ENCODE measurements at regions not wholly inside any gene's neighbourhood (a gene's known extent, or its start where the extent isn't known, plus 50 kb on each side); places are given as distances from the start of the nearest gene placed in this dataset.

DNA sequence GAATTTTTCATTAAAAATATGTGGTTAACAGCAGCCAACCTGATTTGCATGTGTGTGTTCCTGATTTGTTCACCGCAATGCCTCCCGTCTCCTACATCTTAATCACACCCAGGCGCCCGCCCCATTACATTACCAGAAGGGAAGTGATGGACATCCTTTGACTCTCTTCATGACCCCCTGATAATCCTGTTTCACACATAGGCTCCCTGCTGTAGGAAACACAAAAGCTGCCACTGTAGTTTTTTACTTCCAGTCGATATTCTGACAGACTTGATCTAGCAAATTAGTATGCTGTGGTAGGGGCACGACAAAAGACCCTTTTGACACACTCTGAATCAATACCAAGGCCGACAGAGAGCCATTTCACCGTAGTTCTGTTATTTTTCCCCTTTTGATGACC, 287.8 kb upstream of the ISL1 start (continued):
- TF ChIP-seq, protein P1, sequence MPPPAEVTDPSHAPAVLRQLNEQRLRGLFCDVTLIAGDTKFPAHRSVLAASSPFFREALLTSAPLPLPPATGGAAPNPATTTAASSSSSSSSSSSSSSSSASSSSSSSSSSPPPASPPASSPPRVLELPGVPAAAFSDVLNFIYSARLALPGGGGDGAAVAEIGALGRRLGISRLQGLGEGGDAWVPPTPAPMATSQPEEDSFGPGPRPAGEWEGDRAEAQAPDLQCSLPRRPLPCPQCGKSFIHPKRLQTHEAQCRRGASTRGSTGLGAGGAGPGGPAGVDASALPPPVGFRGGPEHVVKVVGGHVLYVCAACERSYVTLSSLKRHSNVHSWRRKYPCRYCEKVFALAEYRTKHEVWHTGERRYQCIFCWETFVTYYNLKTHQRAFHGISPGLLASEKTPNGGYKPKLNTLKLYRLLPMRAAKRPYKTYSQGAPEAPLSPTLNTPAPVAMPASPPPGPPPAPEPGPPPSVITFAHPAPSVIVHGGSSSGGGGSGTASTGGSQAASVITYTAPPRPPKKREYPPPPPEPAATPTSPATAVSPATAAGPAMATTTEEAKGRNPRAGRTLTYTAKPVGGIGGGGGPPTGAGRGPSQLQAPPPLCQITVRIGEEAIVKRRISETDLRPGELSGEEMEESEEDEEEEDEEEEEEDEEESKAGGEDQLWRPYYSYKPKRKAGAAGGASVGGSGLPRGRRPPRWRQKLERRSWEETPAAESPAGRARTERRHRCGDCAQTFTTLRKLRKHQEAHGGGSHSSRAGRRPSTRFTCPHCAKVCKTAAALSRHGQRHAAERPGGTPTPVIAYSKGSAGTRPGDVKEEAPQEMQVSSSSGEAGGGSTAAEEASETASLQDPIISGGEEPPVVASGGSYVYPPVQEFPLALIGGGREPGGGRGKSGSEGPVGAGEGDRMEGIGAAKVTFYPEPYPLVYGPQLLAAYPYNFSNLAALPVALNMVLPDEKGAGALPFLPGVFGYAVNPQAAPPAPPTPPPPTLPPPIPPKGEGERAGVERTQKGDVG (CRISPR knock-in tag; IDR thresholded peaks at IDR 0.05): no peak
- TF ChIP-seq, protein P2, sequence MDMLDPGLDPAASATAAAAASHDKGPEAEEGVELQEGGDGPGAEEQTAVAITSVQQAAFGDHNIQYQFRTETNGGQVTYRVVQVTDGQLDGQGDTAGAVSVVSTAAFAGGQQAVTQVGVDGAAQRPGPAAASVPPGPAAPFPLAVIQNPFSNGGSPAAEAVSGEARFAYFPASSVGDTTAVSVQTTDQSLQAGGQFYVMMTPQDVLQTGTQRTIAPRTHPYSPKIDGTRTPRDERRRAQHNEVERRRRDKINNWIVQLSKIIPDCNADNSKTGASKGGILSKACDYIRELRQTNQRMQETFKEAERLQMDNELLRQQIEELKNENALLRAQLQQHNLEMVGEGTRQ (IDR thresholded peaks at IDR 0.05; ENCODE audit: borderline replicate concordance, low read depth, low read length): no peak
- TF ChIP-seq, protein P3, sequence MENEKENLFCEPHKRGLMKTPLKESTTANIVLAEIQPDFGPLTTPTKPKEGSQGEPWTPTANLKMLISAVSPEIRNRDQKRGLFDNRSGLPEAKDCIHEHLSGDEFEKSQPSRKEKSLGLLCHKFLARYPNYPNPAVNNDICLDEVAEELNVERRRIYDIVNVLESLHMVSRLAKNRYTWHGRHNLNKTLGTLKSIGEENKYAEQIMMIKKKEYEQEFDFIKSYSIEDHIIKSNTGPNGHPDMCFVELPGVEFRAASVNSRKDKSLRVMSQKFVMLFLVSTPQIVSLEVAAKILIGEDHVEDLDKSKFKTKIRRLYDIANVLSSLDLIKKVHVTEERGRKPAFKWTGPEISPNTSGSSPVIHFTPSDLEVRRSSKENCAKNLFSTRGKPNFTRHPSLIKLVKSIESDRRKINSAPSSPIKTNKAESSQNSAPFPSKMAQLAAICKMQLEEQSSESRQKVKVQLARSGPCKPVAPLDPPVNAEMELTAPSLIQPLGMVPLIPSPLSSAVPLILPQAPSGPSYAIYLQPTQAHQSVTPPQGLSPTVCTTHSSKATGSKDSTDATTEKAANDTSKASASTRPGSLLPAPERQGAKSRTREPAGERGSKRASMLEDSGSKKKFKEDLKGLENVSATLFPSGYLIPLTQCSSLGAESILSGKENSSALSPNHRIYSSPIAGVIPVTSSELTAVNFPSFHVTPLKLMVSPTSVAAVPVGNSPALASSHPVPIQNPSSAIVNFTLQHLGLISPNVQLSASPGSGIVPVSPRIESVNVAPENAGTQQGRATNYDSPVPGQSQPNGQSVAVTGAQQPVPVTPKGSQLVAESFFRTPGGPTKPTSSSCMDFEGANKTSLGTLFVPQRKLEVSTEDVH (IDR thresholded peaks at IDR 0.05; ENCODE audit: low read depth, partially characterized antibody): no peak
- TF ChIP-seq NFYB (IDR thresholded peaks at IDR 0.05; ENCODE audit: insufficient read depth, low read depth, low read length): no peak

DNA sequence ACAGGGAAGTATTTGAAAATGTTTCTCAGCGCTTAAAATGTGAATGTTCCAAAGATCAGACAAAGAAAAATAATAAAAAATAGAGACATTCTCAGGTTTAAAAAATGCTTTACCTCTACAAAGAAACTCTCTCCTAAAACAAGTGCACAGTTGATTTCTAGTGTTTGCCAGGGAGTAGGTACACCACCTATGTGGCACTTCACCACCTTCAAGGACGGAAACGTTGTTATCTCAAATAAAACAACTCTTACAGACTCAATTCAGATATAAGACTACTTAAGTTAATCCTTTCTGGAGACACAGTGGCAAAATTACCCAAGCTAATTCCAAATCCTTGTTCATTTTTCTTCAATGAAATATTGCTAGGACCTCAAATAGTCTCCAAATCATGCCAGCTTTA, 286.4 kb upstream of the ISL1 start:
- intact Hi-C loops (cut with micrococcal nuclease; ENCODE audit: unreplicated experiment) (no loop called here), in situ Hi-C loops (cut with MboI) (no loop called here)
- Histone ChIP-seq H3K9ac (ENCODE audit: control insufficient read depth, insufficient read depth, low read length) (no peak overlapping the region), H3K27me3 (replicated peaks in 1 of 2; ENCODE audit: control insufficient read depth in 2 of 2, insufficient read depth in 2 of 2, low read length in 1 of 2) (no peaks in the 10 kb centered on the region), H3K36me3 (ENCODE audit: control insufficient read depth in 2 of 2, insufficient read depth in 2 of 2, low read length in 1 of 2) (no peaks in the 10 kb centered on the region), H3K4me2 (ENCODE audit: control insufficient read depth, insufficient read depth) (no peak overlapping the region), H2AFZ (ENCODE audit: control insufficient read depth, low read depth, low read length) (no peak overlapping the region), H3K9me3 (replicated peaks; ENCODE audit: control insufficient read depth, insufficient read depth, low read length) (no peaks in the 10 kb centered on the region), H3K27ac (ENCODE audit: control insufficient read depth, insufficient read depth) (no peak overlapping the region), H3K79me2 (ENCODE audit: control insufficient read depth, insufficient read depth, low read length) (no peaks in the 10 kb centered on the region), H3K4me3 (no peak overlapping the region), H3K4me1 (ENCODE audit: control insufficient read depth, insufficient read depth, low read length) (no peaks in the 10 kb centered on the region), H4K20me1 (ENCODE audit: control insufficient read depth, insufficient read depth) (no peaks in the 10 kb centered on the region)
- no TSS peak for BruUV-seq (replicated peaks)
- DNase-seq (ENCODE audit: low read depth, low spot score): no peak
- ChIA-PET POLR2A (no interaction called here), RAD21 (ENCODE audit: unreplicated experiment) (no interaction called here), SMC1A (ENCODE audit: uncharacterized antibody, unreplicated experiment) (no interaction called here), CTCF (no interaction called here)
- no peak for ATAC-seq
- TF ChIP-seq POLR2A (IDR thresholded peaks at IDR 0.05; ENCODE audit: low read depth, low read length) (no peak), MTA3 (IDR thresholded peaks at IDR 0.05; ENCODE audit: borderline replicate concordance, low read length) (no peak), BHLHE40 (IDR thresholded peaks at IDR 0.05; ENCODE audit: borderline replicate concordance in 1 of 2, low read depth in 2 of 2, low read length in 1 of 2) (no peak)
- FAIRE-seq: no peak
- WGBS (ENCODE audit: insufficient coverage, insufficient replicate concordance, low lambda C conversion rate, missing lambda C conversion rate): 26% methylated on average over 3 of the region's 3 CpGs

Measured in GM12878 (cell line).